B cell (primary cell): ENCODE measurements at regions not wholly inside any gene's neighbourhood (a gene's known extent, or its start where the extent isn't known, plus 50 kb on each side); places are given as distances from the start of the nearest gene placed in this dataset.

ENCODE experiments used
- ATAC-seq: fragments of 200-7000 bp; cut with Tn5 transposase; one replicate; pipeline ENCODE4 v1.10.0; 2021; ENCODE audit warnings: low read depth, mild to moderate bottlenecking, moderate number of reproducible peaks, moderate library complexity
- CTCF ChIA-PET: fragments of 350-600 bp; sonication (Branson Sonifier 250); formaldehyde crosslinking; loops from one replicate; lab custom pipeline; 2021; ENCODE audit warnings: antibody characterized with exemption, inconsistent platforms; lab: Charles Lee
- POLR2A ChIA-PET: fragments of 350-600 bp; sonication (Branson Sonifier 250); formaldehyde crosslinking; loops from one replicate; lab custom pipeline; 2021; ENCODE audit warnings: antibody characterized with exemption; lab: Charles Lee
- DNase-seq: peaks from one replicate; pipeline ENCODE4 v3.0.0; 2013
- H2AFZ ChIP-seq: 2 replicates; pipeline ENCODE4 v1.6.1; 2012; ENCODE audit warnings: mild to moderate bottlenecking, low read depth, low read length; ENCODE audit not compliant: insufficient read depth, poor library complexity, severe bottlenecking
- H3K27ac ChIP-seq, 2 donors: 1 replicate in 1 of 2; 2 replicates in 1 of 2; pipeline ENCODE4 v1.5.1; 2012 to 2013; ENCODE audit warnings: low read length in 2 of 2, mild to moderate bottlenecking in 2 of 2, moderate library complexity in 1 of 2
- H3K27me3 ChIP-seq, 4 experiments: fragments of 200-600 bp in 1 of 4; sonication (generic) in 1 of 4; replicated peaks in 1 of 4; 1 replicate in 2 of 4; 2 replicates in 2 of 4; pipeline versions ENCODE4 v1.6.1 to v1.7.0; 2013 to 2016; ENCODE audit warnings: low read length in 3 of 4, mild to moderate bottlenecking in 2 of 4, mixed read lengths in 1 of 4, moderate library complexity in 1 of 4; ENCODE audit not compliant: insufficient read depth in 4 of 4, control insufficient read depth in 3 of 4; ENCODE audit errors: control extremely low read depth in 1 of 4
- H3K36me3 ChIP-seq, 2 experiments: replicated peaks in 1 of 2; 1 replicate in 1 of 2; 2 replicates in 1 of 2; pipeline versions ENCODE4 v1.6.1 to v1.7.1; 2013; ENCODE audit warnings: low read length in 1 of 2; ENCODE audit not compliant: insufficient read depth in 2 of 2, control insufficient read depth in 1 of 2; ENCODE audit errors: control extremely low read depth in 1 of 2, extremely low read depth in 1 of 2
- H3K4me1 ChIP-seq, 2 donors: fragments of 200-600 bp in 1 of 2; sonication (generic) in 1 of 2; 1 replicate in 1 of 2; 2 replicates in 1 of 2; pipeline versions ENCODE4 v1.5.1 to v1.6.1; 2013 to 2017; ENCODE audit warnings: low read length in 2 of 2; ENCODE audit not compliant: control insufficient read depth in 2 of 2, insufficient read depth in 2 of 2
- H3K4me2 ChIP-seq: replicated peaks from 2 replicates; pipeline ENCODE3; 2012; ENCODE audit warnings: mild to moderate bottlenecking, low read depth, low read length; ENCODE audit not compliant: poor library complexity, severe bottlenecking
- H3K4me3 ChIP-seq, 5 experiments: fragments of 200-600 bp in 1 of 5; sonication (generic) in 1 of 5; 1 replicate in 3 of 5; 2 replicates in 2 of 5; pipeline versions ENCODE4 v1.5.1 to v1.7.0; 2011 to 2016; ENCODE audit warnings: low read length in 4 of 5, mild to moderate bottlenecking in 4 of 5, low read depth in 2 of 5, control low read depth in 1 of 5, moderate library complexity in 1 of 5; ENCODE audit not compliant: insufficient read depth in 1 of 5; ENCODE audit errors: control extremely low read depth in 1 of 5, extremely low read depth in 1 of 5
- H3K79me2 ChIP-seq: fragments of 200-600 bp; sonication (generic); one replicate; pipeline ENCODE4 v1.6.0; 2016; ENCODE audit warnings: low read length; ENCODE audit not compliant: control insufficient read depth, insufficient read depth
- H3K9ac ChIP-seq: fragments of 200-600 bp; sonication (generic); 2 replicates; pipeline ENCODE4 v1.6.1; 2017; ENCODE audit warnings: mild to moderate bottlenecking, low read length, moderate library complexity
- H3K9me3 ChIP-seq, 3 donors: one replicate each; pipeline versions ENCODE4 v1.6.1 to v1.7.1; 2013; ENCODE audit warnings: low read length in 2 of 3; ENCODE audit not compliant: control insufficient read depth in 2 of 3, insufficient read depth in 1 of 3; ENCODE audit errors: control extremely low read depth in 1 of 3
- H4K20me1 ChIP-seq: 2 replicates; pipeline ENCODE4 v1.6.0; 2012; ENCODE audit warnings: mild to moderate bottlenecking, low read length; ENCODE audit not compliant: insufficient read depth, control insufficient read depth, poor library complexity, severe bottlenecking
- H3K27ac Mint-ChIP-seq: one replicate; pipeline ENCODE4 v1.8.0; 2021; ENCODE audit warnings: mixed read lengths
- H3K27me3 Mint-ChIP-seq: one replicate; pipeline ENCODE4 v1.8.0; 2021; ENCODE audit warnings: mixed read lengths
- H3K4me1 Mint-ChIP-seq: one replicate; pipeline ENCODE4 v1.8.0; 2021; ENCODE audit warnings: mixed read lengths
- H3K4me3 Mint-ChIP-seq: one replicate; pipeline ENCODE4 v1.8.0; 2021; ENCODE audit warnings: mixed read lengths
- H3K9me3 Mint-ChIP-seq: one replicate; pipeline ENCODE4 v1.8.0; 2022; ENCODE audit warnings: mixed read lengths; ENCODE audit not compliant: insufficient read depth
- EZH2 ChIP-seq: IDR thresholded peaks from 2 replicates; pipeline ENCODE4 v1.6.1; 2012; ENCODE audit warnings: borderline replicate concordance, low read depth, mild to moderate bottlenecking, moderate library complexity, low read length; ENCODE audit not compliant: insufficient read depth, poor library complexity, severe bottlenecking
- WGBS: methylation state at CpG from one replicate; pipeline ENCODE4 v1.1.5; 2013; ENCODE audit warnings: missing lambda C conversion rate; ENCODE audit not compliant: insufficient coverage; 5-methylcytosine and 5-hydroxymethylcytosine counted together
- intact Hi-C: fragments of 100-400 bp; cut with micrococcal nuclease; formaldehyde crosslinking; loops from one replicate; pipeline ENCODE4 v1.10.0; 2022
- TF ChIP-seq, protein P1 (sequence below): fragments of 200-600 bp; IDR thresholded peaks from one replicate; pipeline ENCODE4 v1.8.0; 2022; ENCODE audit warnings: antibody characterized with exemption, mild to moderate bottlenecking

- intact Hi-C loops: no loop called here
- no peak overlapping the region for H3K27ac Mint-ChIP-seq
Measured at GRCh38 chr11:15758857-15759465, 597.4 kb downstream of the SOX6 start.

DNA sequence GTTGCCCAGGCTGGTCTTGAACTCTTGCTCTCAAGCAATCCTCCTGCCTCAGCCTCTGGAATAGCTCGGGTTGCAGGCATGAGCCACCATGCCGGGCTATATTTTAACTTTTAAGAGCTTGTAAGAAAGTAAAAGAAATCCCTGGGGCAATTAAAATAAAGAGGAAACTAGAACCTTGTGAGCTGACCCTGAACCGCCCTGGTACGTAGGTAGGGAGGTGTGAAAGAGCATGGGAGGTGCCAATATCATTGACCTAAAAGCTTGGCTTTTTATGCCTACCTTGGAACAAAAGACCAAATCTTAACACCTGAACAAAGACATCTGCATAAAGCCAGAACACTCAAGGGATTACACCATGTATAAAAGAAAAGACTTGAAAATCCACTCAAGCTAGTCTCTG, 595.1 kb downstream of the SOX6 start:
- no peaks in the 10 kb centered on the region for H3K27me3 ChIP-seq
- Mint-ChIP-seq H3K4me3 (no peak overlapping the region), H3K4me1 (no peaks in the 10 kb centered on the region), H3K9me3 (no peaks in the 10 kb centered on the region), H3K27me3 (no peaks in the 10 kb centered on the region), H3K27ac (no peak overlapping the region)
- ChIA-PET POLR2A (no interaction called here), CTCF (no interaction called here)
- no peak overlapping the region for H3K27ac ChIP-seq
- no peaks in the 10 kb centered on the region for H3K79me2 ChIP-seq
- DNase-seq (no peak), ATAC-seq (no peak)
- no peaks in the 10 kb centered on the region for H3K9me3 ChIP-seq
- H4K20me1 ChIP-seq: no peaks in the 10 kb centered on the region
- no peaks in the 10 kb centered on the region for H3K4me1 ChIP-seq
- no peak overlapping the region for H2AFZ ChIP-seq
- H3K36me3 ChIP-seq: no peaks in the 10 kb centered on the region
- H3K4me3 ChIP-seq: no peak overlapping the region
- 100% methylated on average over 3 of the region's 4 CpGs for WGBS
- TF ChIP-seq, protein P1, sequence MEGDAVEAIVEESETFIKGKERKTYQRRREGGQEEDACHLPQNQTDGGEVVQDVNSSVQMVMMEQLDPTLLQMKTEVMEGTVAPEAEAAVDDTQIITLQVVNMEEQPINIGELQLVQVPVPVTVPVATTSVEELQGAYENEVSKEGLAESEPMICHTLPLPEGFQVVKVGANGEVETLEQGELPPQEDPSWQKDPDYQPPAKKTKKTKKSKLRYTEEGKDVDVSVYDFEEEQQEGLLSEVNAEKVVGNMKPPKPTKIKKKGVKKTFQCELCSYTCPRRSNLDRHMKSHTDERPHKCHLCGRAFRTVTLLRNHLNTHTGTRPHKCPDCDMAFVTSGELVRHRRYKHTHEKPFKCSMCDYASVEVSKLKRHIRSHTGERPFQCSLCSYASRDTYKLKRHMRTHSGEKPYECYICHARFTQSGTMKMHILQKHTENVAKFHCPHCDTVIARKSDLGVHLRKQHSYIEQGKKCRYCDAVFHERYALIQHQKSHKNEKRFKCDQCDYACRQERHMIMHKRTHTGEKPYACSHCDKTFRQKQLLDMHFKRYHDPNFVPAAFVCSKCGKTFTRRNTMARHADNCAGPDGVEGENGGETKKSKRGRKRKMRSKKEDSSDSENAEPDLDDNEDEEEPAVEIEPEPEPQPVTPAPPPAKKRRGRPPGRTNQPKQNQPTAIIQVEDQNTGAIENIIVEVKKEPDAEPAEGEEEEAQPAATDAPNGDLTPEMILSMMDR: no peak
- TF ChIP-seq EZH2: no peak
- intact Hi-C loops: no loop called here
- H3K4me2 ChIP-seq: no peak overlapping the region
- no peak overlapping the region for H3K9ac ChIP-seq

More at GRCh38 chr11:15758857-15759465, 597.4 kb downstream of the SOX6 start:
- Histone ChIP-seq H3K4me1 (no peaks in the 10 kb centered on the region), H3K79me2 (no peaks in the 10 kb centered on the region), H3K9me3 (no peaks in the 10 kb centered on the region), H3K4me3 (no peak overlapping the region), H2AFZ (no peak overlapping the region), H3K4me2 (no peak overlapping the region), H3K27ac (no peak overlapping the region), H3K27me3 (peaks cover 0 to 2% (median 0%) of the 10 kb centered on the region in 4 experiments), H3K9ac (no peak overlapping the region), H3K36me3 (no peaks in the 10 kb centered on the region), H4K20me1 (no peaks in the 10 kb centered on the region)
- Mint-ChIP-seq H3K4me1 (no peaks in the 10 kb centered on the region), H3K27me3 (no peaks in the 10 kb centered on the region), H3K9me3 (no peaks in the 10 kb centered on the region), H3K4me3 (no peak overlapping the region)
- ChIA-PET CTCF (no interaction called here), POLR2A (no interaction called here)
- ATAC-seq (no peak), DNase-seq (no peak)
- TF ChIP-seq, protein P1: no peak
- no peak for TF ChIP-seq EZH2
- WGBS: 82% methylated on average over 6 of the region's 10 CpGs
